AG08396 (cell line): ENCODE measurements at regions not wholly inside any gene's neighbourhood (a gene's known extent, or its start where the extent isn't known, plus 50 kb on each side); places are given as distances from the start of the nearest gene placed in this dataset.
"Not testable (repeated sequence)": the region's sequence is repeated elsewhere in the genome, so short reads cannot be mapped to it uniquely, and the experiment has no call there.

Experiments used
- DNase-seq: peaks from one replicate; pipeline ENCODE4 v3.0.0; 2012; ENCODE audit warnings: low spot score, mixed read lengths

DNA sequence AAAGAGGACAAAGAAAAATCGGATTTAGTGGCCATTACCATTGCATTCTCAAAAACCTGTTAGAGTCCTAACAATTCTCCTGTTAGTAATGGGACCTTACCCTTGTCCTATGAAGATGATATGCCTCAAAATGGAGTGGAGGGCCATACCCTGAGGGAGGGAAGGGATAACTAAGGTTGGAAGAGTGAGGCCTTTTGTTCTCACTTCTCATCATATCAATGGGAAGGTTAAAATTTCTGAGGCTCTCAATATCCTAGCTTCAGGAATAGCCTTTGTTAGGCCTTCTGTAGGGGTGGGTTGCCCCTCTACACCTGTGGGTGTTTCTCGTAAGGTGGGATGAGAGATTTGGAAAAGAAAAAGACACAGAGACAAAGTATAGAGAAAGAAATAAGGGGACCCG lies 109.4 kb upstream of the SGIP1 start:
- not testable (repeated sequence) for DNase-seq

DNA sequence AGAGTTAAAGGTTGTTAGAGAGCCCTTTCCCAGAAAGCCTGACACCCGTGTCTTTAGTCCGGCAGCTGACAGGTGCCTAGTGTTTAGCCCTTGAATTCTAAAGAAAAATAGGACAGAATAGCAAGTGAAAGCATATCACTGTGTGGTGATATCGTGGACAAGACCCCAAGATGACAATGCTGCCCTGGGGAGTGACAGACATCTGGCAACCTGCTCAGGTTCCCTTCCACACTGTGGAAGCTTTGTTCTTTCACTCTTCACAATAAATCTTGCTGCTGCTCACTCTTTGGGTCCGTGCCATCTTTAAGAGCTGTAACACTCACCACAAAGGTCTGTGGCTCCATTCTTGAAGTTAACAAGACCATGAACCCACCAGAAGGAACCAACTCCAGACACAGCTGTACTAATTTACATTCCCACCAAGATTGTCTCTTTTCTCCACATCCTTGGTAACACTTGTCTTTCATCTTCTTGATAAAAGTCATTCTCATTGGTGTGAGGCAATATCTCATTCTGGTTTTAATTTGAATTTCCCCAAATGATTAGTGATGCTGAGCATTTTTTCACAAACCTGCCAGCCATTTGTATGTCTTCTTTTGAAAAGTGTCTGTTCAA lies 107.6 kb upstream of the SGIP1 start:
- DNase-seq, result no peak

DNA sequence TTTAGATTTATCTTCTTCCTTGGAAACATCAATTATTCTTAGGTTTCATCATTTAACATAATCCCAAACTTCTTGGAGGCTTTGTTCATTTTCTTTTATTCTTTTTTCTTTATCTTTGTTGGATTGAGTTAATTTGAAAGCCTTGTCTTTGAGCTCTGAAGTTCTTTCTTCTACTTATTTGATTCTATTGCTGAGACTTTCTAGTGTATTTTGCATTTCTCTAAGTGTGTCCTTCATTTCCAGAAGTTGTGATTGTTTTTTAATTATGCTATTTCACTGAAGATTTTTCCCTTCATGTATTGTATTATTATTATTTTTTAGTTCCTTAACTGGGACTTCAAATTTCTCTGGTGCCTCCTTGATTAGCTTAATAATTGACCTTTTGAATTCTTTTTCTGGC lies 103.1 kb upstream of the SGIP1 start:
- DNase-seq, result not testable (repeated sequence)

DNA sequence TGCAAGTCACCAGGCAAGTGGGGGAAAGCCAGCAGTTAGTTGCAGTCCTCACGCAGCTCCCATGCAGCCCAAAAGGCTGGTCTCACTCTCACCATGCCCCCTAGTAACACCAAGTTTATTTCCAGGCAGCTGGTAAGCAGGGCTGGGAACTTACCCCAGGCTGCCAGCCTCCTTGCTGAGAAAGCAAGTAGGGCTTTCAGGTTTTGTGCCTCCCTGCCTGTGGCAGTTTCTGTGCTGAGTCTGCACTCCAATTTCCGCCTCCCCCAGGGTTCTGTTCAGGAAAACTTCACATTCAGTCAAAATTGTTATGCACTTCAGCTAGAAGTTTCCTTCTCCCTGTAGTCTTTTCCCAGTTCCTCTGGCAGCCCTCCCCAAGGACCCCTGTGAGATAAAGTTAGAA lies 102.0 kb upstream of the SGIP1 start:
- DNase-seq, result no peak

DNA sequence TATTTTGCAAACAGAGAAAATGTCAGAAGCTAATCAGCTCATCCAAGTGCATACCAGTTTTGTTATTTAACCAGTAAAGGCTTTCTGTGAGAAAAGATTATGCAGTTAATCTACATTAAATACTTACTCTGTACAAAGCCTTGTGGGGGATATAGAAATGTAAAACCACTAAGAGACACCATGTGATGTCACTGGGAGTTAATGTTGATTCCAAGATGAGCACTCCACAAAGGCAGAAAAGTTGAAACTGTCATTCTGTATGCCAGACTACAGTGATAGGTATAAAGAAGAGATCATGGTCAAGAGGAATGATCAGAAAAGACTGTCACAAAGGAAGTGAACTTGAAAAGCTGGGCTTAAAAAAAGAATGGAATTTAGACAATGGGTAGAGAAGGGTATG lies 100.3 kb upstream of the SGIP1 start:
- DNase-seq, result no peak

DNA sequence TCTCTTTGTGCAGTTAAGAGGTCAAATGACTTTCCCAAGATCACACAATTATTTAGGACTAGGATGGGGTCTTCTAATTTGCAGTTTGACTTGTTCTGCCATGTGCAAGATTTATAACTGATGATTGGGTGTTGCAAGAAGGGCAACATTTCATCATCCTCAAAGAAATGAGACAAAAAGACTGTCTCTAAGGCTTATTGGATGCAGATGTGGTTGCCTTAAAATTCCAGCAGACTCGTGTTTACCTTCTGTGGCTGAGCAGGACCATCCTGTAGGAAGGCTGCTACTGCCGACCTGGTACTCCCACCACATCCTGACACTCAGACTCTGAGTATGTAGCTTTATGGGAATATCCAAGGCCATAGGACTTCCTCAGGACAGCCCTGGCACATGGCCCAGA lies 99.9 kb upstream of the SGIP1 start:
- no peak for DNase-seq

DNA sequence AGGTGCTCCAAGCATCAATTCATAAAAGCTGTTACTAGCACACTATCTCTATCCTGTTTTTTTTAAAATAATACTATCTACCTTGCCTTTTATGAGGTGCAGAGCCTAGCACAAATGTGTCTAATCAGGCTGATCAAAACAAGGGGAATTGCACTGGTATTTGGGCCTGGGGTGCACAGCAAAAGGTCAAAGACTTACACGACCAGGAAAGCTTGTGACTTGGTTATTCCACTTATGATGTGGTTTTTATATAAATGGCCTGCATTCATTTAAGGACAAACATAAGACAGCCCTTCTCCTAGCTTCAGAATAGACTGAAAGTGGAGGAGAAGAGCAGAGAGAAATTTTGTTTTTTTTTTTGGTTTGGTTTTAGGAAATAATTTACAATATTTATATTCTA lies 98.4 kb upstream of the SGIP1 start:
- DNase-seq, result no peak

DNA sequence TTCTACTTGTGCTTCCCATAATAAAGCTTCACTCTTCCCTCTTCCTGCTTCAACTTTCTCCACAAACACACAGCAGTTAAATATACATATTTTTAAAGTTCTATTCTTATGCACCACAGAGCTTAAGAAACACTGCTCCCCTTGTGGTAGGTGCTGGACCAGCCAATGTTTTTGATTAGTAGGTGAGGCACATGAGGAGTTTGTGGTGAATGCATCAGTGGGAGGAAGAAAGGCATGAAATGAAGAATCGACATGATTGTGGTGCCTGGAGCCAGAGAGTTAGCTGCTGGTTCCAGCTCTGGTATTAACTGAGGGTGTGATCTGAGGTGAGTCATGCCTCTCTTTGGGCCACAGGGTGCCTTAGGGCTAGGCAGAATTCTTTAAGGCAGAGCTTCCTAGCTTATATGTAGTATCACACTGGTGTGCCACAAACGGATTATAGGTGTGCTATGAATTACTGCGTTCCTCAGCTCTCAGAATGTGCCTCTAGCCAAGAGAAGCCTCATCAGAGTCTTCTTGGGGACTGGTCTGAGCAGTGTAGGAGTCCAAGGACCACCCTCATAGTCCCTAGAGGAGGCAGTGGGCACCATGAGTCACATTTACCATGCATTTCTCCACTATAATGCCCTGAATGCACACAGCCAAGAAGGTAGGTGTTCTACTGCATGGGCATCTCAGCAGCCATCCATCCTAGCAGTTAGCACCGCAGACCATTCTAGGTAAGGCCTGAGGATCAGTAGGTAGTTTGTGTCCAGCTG lies 97.4 kb upstream of the SGIP1 start:
- DNase-seq, result peak; percentile 40

DNA sequence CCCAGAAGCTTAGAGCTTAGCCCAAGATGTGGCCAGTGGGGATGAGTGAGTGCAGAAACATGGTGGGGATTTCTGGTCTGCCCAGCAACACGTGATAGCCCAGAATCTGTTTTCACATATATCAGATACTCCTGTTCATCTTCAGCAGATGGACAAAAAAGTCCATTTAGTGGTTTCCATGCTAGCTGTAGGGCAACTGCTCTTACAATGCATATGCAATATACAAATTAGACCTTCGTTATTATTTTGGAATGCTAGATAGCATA lies 96.9 kb upstream of the SGIP1 start:
- no peak for DNase-seq

DNA sequence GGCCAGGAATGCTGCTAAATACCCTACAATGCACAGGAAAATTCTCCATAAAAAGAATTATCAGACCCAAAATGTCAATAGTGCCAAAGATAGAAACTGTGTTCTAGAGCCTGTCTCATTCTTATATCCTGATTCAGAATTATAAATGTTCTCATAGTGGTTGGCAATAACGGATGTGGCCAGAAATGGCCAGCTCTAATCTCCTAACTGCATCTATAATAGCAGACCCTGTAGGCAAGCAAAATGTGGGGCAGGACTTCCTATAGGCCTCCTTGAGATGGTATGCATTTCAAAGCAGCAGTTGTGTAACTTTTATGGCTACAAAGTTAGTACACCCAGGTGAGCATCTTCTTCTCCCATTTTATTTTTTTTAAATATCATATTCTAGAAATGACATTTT lies 95.9 kb upstream of the SGIP1 start:
- DNase-seq, result no peak

DNA sequence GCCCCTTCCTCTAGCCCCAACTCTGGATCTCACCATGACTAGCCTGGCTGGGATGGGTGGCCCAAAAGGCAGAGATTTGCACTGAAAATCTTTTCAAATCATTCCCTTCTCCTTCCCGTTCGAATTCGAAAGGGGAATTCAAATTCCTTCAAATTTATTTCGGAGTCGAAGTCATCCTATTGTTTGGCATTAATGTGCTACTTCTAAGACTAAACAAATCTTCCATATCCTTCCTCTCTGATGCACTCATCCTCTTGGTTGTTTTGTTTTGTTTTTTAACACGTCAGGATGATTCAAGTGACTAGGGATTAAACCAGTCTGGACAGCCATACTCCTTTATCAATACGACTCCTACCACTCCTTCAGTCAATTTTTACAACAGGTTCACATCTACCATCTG lies 95.5 kb upstream of the SGIP1 start:
- no peak for DNase-seq

DNA sequence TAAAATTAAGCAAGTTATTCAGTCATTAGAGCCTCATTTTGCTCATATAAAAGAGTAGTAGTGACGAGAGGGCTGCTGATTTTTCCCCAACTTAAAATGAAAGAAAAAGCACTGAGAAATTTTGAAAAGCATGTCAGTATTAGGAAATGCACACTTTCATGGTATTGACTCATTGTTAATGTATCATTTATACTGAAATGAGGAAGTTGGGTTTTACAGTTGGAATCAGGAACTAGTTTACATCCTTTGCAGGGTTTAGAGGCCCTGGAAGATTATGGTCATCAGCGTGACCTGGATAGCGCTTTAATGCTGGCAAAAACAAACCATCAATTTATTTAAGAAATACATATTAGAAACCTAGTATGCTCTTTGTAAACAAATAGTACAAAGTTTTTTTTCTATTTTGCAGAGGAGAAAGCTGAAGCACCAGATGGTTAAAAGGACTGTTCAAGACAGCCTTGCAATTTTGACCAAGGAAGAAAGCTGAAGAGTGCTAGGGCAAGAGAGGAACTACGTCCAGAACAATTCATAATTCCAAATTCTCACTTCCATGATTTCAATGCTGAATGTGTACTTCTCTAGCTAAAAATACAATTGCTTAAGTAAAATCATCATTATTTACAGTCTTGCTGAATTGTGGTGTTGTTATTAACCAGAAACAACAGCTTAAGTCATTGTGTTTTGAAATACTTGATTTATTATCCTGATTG lies 94.8 kb upstream of the SGIP1 start:
- DNase-seq, result no peak

DNA sequence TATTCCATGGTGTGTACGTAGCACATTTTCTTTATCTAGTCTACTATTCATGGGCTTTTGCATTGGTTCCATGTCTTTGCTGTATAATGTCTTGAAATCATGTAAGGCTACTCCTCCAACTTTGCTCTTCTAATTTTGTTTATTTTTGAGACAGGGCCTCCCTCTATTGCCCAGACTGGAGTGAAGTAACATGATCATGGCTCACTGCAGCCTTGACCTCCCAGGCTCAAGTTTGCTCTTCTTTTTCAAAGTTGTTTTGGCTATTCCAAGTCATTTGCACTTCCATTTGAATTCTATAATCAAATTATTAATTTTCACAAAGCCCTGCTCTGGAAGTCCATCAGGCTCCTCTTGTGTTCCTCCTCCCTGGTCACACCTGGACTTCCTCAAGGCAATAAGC lies 90.2 kb upstream of the SGIP1 start:
- no peak for DNase-seq

DNA sequence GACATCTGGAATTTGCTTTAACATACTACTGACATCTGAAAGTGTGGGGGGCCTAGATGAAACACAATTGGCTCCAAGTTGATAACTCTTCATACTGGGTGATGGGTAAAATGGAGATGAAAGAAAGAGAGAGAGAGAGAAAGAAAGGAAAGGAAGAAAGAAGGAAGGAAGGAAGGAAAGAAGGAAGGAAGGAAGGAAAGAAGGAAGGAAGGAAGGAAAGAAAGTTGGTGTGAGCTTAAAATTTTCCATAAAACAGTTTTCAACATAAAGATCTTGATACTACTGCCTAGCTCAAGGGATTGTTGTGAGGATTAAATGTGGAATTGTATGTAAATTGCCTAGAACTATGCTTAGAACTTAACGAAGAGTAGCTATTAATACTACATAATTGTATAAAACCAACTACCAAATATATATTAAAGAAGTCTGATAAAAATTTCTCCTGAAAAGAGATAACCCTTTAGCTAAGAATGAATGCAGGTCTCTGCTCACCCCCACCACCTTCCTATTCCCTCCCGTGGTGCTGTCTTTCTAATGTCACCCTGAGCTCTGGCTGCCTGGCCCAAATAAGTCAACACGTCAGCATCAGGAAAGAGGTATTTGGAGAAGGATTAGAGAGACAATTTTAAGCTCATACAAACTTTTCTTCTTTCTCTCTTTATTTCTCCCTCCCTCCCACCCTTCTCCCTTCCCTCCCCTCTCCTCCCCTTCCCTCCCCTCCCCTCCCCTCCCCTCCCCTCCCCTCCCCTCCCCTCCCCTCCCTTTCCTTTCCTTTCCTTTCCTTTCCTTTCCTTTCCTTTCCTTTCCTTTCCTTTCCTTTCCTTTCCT lies 89.3 kb upstream of the SGIP1 start:
- DNase-seq, result no peak

DNA sequence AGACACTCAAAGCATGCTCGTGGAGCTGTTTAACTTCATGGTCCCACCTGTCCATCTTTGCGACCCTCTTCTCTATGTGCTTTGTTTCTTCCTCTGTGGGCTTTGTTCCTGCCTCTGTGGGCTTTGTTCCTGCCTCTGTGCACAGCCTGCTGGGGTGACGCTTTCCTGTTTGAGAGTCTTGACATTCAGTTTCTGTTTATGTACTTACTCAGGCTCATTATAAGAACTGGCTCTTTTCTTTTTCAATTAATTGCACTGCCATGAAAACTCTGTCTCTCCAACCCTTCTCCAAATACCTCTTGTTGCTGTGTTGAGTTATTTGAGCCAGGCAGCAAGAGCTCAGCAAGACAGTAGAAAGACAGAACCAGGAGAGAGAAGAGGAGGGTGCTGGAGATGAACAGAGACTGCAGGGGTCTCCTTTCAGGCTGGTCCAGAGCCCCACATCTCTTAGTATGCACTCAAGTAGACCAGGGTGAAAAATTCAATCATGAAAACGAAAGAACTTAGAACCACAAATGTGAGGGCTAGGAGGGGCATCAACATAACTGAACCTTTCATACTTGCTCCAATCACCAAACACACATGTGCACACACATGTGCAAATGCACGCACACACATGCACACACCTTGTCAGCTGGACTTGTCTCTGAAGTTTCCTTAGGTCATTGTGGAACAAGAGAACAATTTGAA lies 88.3 kb upstream of the SGIP1 start:
- DNase-seq, result no peak

DNA sequence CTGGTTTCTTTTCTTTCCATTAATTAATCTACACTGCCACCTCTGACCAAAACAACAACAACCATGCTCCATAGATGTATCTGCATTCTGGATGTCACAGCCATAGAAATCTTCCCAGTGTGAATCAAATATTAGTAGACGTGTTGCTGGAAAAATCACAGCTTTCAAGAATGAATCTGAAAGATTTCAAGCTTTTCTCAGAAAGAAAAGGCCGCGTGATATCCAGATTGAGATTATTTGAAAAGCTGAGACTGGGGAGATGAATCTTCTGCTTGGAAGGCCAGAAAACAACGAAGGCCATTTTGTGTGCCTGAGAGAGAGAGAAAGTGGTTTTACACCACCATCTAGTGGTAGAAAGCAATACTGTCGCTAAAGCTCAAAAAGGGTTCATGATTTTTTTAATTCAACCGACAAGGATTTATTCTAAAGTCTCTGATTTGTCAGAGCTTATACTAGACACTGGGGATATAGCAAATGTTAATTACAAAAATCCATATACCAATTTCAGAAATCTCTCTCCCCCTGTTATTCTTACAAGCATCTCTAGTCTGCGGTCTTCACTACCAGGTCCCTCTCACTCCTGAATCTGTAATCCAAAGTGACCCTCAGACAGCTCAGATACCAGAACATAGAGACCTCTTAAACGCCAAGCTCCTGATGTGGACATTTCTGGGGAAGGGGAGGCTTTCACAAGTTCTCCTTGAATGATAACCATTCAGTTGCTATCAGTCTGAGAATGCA lies 87.5 kb upstream of the SGIP1 start:
- peak; percentile 72 for DNase-seq

DNA sequence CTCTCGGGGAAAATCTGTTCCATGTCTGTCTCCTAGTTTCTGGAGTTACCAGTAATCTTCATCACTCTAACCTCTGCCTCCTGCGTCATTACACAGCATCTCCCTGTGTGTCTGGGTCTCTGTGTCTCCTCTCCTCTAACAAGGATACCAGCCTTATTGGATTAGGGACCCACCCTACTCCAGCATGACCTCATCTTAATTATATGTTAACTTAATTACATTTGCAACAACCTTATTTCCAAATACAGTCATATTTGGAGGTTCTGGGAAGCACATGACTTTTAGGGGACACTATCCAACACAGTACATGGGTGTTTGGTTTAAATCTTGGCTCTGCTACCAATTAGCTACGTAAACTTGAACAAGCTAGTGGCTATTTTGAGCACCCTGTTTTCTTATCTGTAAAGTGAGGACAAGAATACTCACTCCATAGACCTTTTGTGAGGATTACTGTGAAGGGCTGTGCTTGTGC lies 83.9 kb upstream of the SGIP1 start:
- DNase-seq, result no peak

DNA sequence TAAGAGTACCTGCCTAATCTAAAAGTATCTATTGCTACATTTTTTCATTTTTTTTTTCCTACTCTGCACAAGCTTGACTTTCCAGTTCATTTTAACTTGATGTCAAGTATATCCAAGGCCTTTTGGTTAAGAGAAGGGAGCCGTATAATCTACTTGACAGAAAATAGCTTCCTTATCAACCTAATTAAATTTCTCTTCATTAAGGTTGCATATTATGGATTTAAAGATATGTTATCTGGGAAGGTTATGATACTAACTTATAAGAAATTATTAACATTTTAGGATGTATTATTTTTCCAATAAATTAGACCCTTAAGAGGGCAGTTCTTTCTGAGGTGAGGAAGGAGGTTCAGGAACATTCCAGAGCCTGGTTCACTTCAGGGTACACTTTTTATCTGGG lies 83.1 kb upstream of the SGIP1 start:
- DNase-seq, result no peak

DNA sequence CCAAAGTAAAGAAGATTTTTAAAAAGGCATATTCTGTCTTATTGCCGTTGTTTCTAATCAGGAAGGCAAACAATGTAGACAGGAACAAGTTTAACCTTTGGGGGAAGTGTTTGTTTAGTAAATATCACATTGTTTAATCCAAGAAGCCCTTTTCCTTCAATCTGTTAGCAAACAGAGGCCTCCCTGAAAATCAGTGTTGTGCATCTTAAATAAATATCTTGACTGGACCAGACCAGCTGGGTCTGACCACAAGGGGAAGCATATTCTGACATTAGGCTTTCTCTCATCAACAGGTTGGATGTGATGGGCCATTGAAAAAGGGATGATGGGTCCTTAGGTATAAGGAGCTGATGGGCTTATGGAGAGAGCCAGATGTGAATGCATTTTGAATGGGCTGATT lies 81.8 kb upstream of the SGIP1 start:
- no peak for DNase-seq

DNA sequence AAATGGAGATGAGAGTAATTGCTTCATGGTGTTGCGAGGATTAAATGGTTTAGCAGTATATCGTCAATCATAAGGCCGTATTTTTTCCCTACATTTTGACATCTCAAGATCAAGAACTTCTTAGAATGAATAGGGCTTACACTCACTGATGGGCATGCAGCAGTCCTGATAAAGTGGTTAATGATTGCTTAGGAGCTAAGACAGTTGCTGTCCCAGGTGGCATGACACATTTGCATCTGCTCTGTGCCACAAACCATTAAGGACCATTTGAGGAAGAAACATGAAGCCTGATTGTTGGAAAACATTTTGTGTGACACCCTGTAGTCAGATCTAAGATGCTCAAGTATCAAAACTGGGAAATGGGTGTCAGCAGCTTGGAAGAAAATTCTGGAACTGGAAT lies 81.0 kb upstream of the SGIP1 start:
- no peak for DNase-seq

DNA sequence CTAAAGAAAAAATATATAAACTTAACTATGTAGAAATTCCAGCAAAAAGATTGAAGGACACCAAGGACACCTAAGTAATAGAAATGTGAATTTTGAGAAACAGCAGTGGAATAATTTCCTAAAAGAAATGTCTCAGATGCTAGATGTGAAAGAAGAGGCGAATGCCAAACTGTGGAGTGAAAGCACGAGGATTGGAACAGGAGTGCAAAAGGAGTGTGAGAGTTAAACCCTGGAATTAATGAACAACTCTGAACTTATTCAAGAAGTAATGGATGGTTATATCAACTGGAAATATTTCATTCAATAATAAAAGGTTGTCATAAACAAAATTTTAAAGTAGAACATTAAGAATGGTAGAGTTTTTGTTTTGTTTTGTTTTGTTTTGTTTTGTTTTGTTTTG lies 78.5 kb upstream of the SGIP1 start:
- DNase-seq, result no peak
